PC-9 (cell line): ENCODE measurements at regions not wholly inside any gene's neighbourhood (a gene's known extent, or its start where the extent isn't known, plus 50 kb on each side); places are given as distances from the start of the nearest gene placed in this dataset.
A peak's percentile ranks its signal among the peaks of the same experiment; 100 is the strongest.

Experiments used
- BruUV-seq: library from RNA; stranded (reverse); fragments of 400-500 nt; replicated peaks from 2 replicates; lab custom pipeline; 2021; lab: Mats Ljungman, UMichigan
- CTCF ChIA-PET: fragments of 300-600 bp; sonication (Branson Sonifier 250); formaldehyde crosslinking; loops from one replicate; lab custom pipeline; 2022; ENCODE audit warnings: antibody characterized with exemption; lab: Charles Lee
- POLR2A ChIA-PET: fragments of 300-600 bp; sonication (Branson Sonifier 250); formaldehyde crosslinking; loops from one replicate; lab custom pipeline; 2022; ENCODE audit warnings: antibody characterized with exemption; ENCODE audit not compliant: unreplicated experiment; lab: Charles Lee
- DNase-seq, 2 experiments: peaks; one replicate each; pipeline versions ENCODE4 v3.0.0 to v3.0.0-alpha.2; 2015 to 2022; ENCODE audit warnings: mixed read lengths in 1 of 2
- H2AFZ ChIP-seq: fragments of 200-600 bp; sonication (generic); 2 replicates; pipeline ENCODE4 v1.8.1; 2017; ENCODE audit warnings: antibody characterized with exemption
- H3F3A ChIP-seq: fragments of 200-600 bp; sonication (generic); 2 replicates; pipeline ENCODE4 v1.8.1; 2017; ENCODE audit warnings: antibody characterized with exemption, mild to moderate bottlenecking, low read depth; ENCODE audit not compliant: insufficient read depth
- H3K27ac ChIP-seq: fragments of 200-600 bp; sonication (generic); 2 replicates; pipeline ENCODE4 v1.6.1; 2016; ENCODE audit warnings: mixed run types
- H3K27me3 ChIP-seq: fragments of 200-600 bp; sonication (generic); 2 replicates; pipeline ENCODE4 v1.6.1; 2016; ENCODE audit warnings: low read depth, mixed run types; ENCODE audit not compliant: insufficient read depth
- H3K36me3 ChIP-seq: fragments of 200-600 bp; sonication (generic); 2 replicates; pipeline ENCODE4 v1.6.1; 2016; ENCODE audit warnings: low read depth, mixed run types
- H3K4me1 ChIP-seq: fragments of 200-600 bp; sonication (generic); replicated peaks from 2 replicates; pipeline ENCODE4 v1.6.1; 2016; ENCODE audit warnings: mixed run types; ENCODE audit not compliant: insufficient read depth
- H3K4me2 ChIP-seq: fragments of 200-600 bp; sonication (generic); 2 replicates; pipeline ENCODE4 v1.6.1; 2017; ENCODE audit warnings: mixed run types
- H3K4me3 ChIP-seq: fragments of 200-600 bp; sonication (generic); 2 replicates; pipeline ENCODE4 v1.6.1; 2016; ENCODE audit warnings: mixed run types
- H3K79me2 ChIP-seq: fragments of 200-600 bp; sonication (generic); 2 replicates; pipeline ENCODE4 v1.6.1; 2017; ENCODE audit warnings: low read depth, mixed run types
- H3K9me2 ChIP-seq: fragments of 200-600 bp; sonication (generic); 2 replicates; pipeline ENCODE4 v1.8.1; 2017; ENCODE audit warnings: mild to moderate bottlenecking; ENCODE audit not compliant: insufficient read depth
- H3K9me3 ChIP-seq: fragments of 200-600 bp; sonication (generic); 2 replicates; pipeline ENCODE4 v1.8.1; 2016; ENCODE audit warnings: low read depth; ENCODE audit not compliant: insufficient read depth
- H4K20me1 ChIP-seq: fragments of 200-600 bp; sonication (generic); 2 replicates; pipeline ENCODE4 v1.8.1; 2017; ENCODE audit not compliant: insufficient read depth
- CTCF ChIP-seq: fragments of 200-600 bp; sonication (generic); conservative IDR thresholded peaks from 2 replicates; pipeline ENCODE4 v1.6.1; 2017; ENCODE audit warnings: mixed run types, antibody characterized with exemption, mild to moderate bottlenecking, moderate library complexity
- EZH2 ChIP-seq: fragments of 200-600 bp; sonication (generic); IDR thresholded peaks from 2 replicates; pipeline ENCODE4 v1.8.0; 2017; ENCODE audit warnings: antibody characterized with exemption, low read depth
- intact Hi-C: fragments of 100-400 bp; cut with micrococcal nuclease; formaldehyde crosslinking; loops from one replicate; pipeline ENCODE4 v1.10.0; 2022; ENCODE audit not compliant: unreplicated experiment

- ChIA-PET CTCF (no interaction called here), POLR2A (interaction anchor here (0.6 kb wide), 1 partner anchor 21 kb away, joined by 3 read pairs; no protein-coding TSS in a partner anchor)
- H3F3A ChIP-seq: peaks cover 40% of the 10 kb centered on the region
- no peaks in the 10 kb centered on the region for H3K9me2 ChIP-seq
- no peaks in the 10 kb centered on the region for H3K79me2 ChIP-seq
- no peaks in the 10 kb centered on the region for H4K20me1 ChIP-seq
- H3K4me1 ChIP-seq: peaks cover 63% of the 10 kb centered on the region
- DNase-seq: peak; percentile 51 to 98
- TF ChIP-seq CTCF (no peak), EZH2 (no peak)
- no peaks in the 10 kb centered on the region for H3K27me3 ChIP-seq
- peak overlapping the region; percentile 71 for H3K4me2 ChIP-seq
- intact Hi-C loops: no loop called here
- no peaks in the 10 kb centered on the region for H3K36me3 ChIP-seq
- no peak overlapping the region for H2AFZ ChIP-seq
- H3K27ac ChIP-seq: peak overlapping the region; percentile 98
- peak overlapping the region; percentile 35; the same call in 1 of the 2 replicates for H3K4me3 ChIP-seq
- BruUV-seq: no TSS peak
- H3K9me3 ChIP-seq: no peaks in the 10 kb centered on the region; the same call in 1 of the 2 replicates
These were observed 458.4 kb downstream of the MIAT start for GRCh38 chr22:27115816-27116256.

DNA sequence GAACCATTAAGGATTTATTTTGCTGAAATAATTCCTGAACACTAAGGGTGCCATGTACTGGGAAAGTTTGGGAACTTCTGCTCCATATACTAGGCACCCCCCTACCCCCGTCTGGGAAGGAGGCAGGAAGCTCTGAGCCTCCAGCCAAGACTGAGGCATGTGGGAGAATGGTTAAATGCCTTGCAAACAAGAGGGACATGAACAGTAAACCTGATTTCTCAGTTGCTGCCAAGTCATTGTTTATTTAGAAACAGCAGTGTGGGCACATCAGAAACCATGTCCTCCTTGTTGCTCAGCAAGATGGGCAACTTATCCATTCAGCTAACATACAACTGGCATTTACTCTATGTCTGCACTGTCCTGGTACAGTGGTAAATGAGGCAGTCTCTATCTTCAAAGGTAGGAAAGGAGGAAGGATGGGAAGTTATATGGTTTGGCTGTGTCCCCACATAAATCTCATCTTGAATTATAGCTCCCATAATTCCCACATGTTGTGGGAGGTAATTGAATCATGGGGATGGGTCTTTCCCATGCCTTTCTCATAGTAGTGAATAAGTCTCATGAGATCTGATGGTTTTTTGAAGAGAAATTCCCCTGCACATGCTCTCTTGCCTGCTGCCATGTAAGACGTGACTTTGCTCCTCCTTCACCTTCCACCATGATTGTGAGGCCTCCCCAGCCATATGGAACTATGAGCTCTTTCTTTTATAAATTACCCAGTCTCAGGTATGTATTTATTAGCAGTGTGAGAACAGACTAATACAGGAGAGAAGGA, 459.1 kb downstream of the MIAT start:
- Histone ChIP-seq H3K79me2 (no peaks in the 10 kb centered on the region), H3K27me3 (no peaks in the 10 kb centered on the region), H3K27ac (peak overlapping the region; percentile 98), H4K20me1 (no peaks in the 10 kb centered on the region), H3K36me3 (no peaks in the 10 kb centered on the region), H3K4me2 (peak overlapping the region; percentile 71), H3K4me3 (peak overlapping the region; percentile 35; the same call in 1 of the 2 replicates), H3K9me3 (no peaks in the 10 kb centered on the region; the same call in 1 of the 2 replicates), H3F3A (peaks cover 40% of the 10 kb centered on the region), H3K4me1 (peaks cover 56% of the 10 kb centered on the region), H3K9me2 (no peaks in the 10 kb centered on the region), H2AFZ (no peak overlapping the region)
- intact Hi-C loops: no loop called here
- ChIA-PET CTCF (no interaction called here), POLR2A (interaction anchor here (0.6 kb wide), 1 partner anchor 554 kb away, joined by 3 read pairs; no protein-coding TSS in a partner anchor)
- DNase-seq: peak in 1 of 2 experiments; percentile 88
- no TSS peak for BruUV-seq
- no peak for TF ChIP-seq EZH2
- no peak for TF ChIP-seq CTCF

- Histone ChIP-seq H3K4me3 (no peak overlapping the region), H3K4me2 (no peak overlapping the region), H4K20me1 (no peaks in the 10 kb centered on the region), H3K27me3 (no peaks in the 10 kb centered on the region), H3K79me2 (no peaks in the 10 kb centered on the region), H3K4me1 (peaks cover 26% of the 10 kb centered on the region), H3K27ac (no peak overlapping the region), H3K9me2 (no peaks in the 10 kb centered on the region), H3K9me3 (no peaks in the 10 kb centered on the region; the same call in 1 of the 2 replicates), H3F3A (peaks cover 21% of the 10 kb centered on the region), H2AFZ (no peak overlapping the region), H3K36me3 (no peaks in the 10 kb centered on the region)
- TF ChIP-seq CTCF (no peak), EZH2 (no peak)
- POLR2A ChIA-PET: no interaction called here
- no peak for DNase-seq
- intact Hi-C loops: no loop called here
- BruUV-seq: no TSS peak
- CTCF ChIA-PET: no interaction called here
These were observed 462.6 kb downstream of the MIAT start for GRCh38 chr22:27120036-27120435.
